NB4 (cell line): ENCODE measurements at regions not wholly inside any gene's neighbourhood (a gene's known extent, or its start where the extent isn't known, plus 50 kb on each side); places are given as distances from the start of the nearest gene placed in this dataset.

Source experiments
- DNase-seq: peaks from one replicate; pipeline ENCODE4 v3.0.0; 2010; ENCODE audit warnings: low read depth
- H3K4me3 ChIP-seq: one replicate; pipeline ENCODE4 v1.5.1; 2011; ENCODE audit warnings: mild to moderate bottlenecking, low read depth, low read length, moderate library complexity
- CTCF ChIP-seq: IDR thresholded peaks from one replicate; pipeline ENCODE4 v1.5.1; 2012; ENCODE audit warnings: low read depth, low read length
- MAX ChIP-seq: IDR thresholded peaks from 2 replicates; pipeline ENCODE4 v1.6.1; 2011; ENCODE audit warnings: low read depth, low read length
- MYC ChIP-seq: IDR thresholded peaks from 2 replicates; pipeline ENCODE4 v1.6.1; 2011; ENCODE audit warnings: low read depth, low read length
- POLR2A ChIP-seq: IDR thresholded peaks from 2 replicates; pipeline ENCODE4 v1.6.1; 2011; ENCODE audit warnings: mild to moderate bottlenecking; ENCODE audit not compliant: insufficient read length; ENCODE audit errors: extremely low read depth

- no peak for DNase-seq
- H3K4me3 ChIP-seq = no peak overlapping the region
- TF ChIP-seq MAX (no peak), MYC (no peak), POLR2A (no peak)
Measured at GRCh38 chr10:61250131-61250530, 203.1 kb downstream of the TMEM26 start.

- no peak overlapping the region for H3K4me3 ChIP-seq
- no peak for DNase-seq
- TF ChIP-seq MAX (no peak), POLR2A (no peak), MYC (no peak), CTCF (no peak)
Measured at GRCh38 chr10:61248013-61248412, 205.2 kb downstream of the TMEM26 start.

- TF ChIP-seq CTCF (no peak), POLR2A (no peak), MAX (no peak), MYC (no peak)
- no peak for DNase-seq
Measured at GRCh38 chr10:61244261-61244775, 208.9 kb downstream of the TMEM26 start.

GRCh38 chr10:61232780-61233179 lies 220.4 kb downstream of the TMEM26 start:
- no peak overlapping the region for H3K4me3 ChIP-seq
- DNase-seq = no peak
- TF ChIP-seq CTCF (no peak), MAX (no peak), MYC (no peak), POLR2A (no peak)

More at GRCh38 chr10:61244261-61244775, 208.9 kb downstream of the TMEM26 start:
- no peak overlapping the region for H3K4me3 ChIP-seq

GRCh38 chr10:61225939-61226338 lies 227.2 kb downstream of the TMEM26 start:
- no peak for DNase-seq
- TF ChIP-seq POLR2A = no peak
- no peak for TF ChIP-seq CTCF
- no peak for TF ChIP-seq MAX
- no peak for TF ChIP-seq MYC
- H3K4me3 ChIP-seq = no peak overlapping the region

- DNase-seq = no peak
Measured at GRCh38 chr10:61223576-61223975, 229.6 kb downstream of the TMEM26 start.

More at GRCh38 chr10:61223576-61223975, 229.6 kb downstream of the TMEM26 start:
- no peak overlapping the region for H3K4me3 ChIP-seq
- no peak for TF ChIP-seq MYC
- no peak for TF ChIP-seq CTCF
- no peak for TF ChIP-seq POLR2A
